Heart right ventricle (tissue), 16 donors: ENCODE measurements at regions not wholly inside any gene's neighbourhood (a gene's known extent, or its start where the extent isn't known, plus 50 kb on each side); places are given as distances from the start of the nearest gene placed in this dataset.
A peak's percentile ranks its signal among the peaks of the same experiment; 100 is the strongest.

ENCODE experiments used
- ATAC-seq, 8 donors: fragments of 200-7000 bp; cut with Tn5 transposase; one replicate each; pipeline ENCODE4 v1.9.1; 2020; ENCODE audit warnings: mild to moderate bottlenecking in 8 of 8, moderate library complexity in 8 of 8, moderate number of reproducible peaks in 1 of 8
- DNase-seq, 2 donors: peaks; one replicate each; pipeline ENCODE4 v3.0.0-alpha.2; 2020
- H3K27ac ChIP-seq, 10 donors: fragments of 200-600 bp; sonication (generic) in 2 of 10; one replicate each; pipeline versions ENCODE4 v1.5.0 to v1.8.0; 2020 to 2022; ENCODE audit warnings: mild to moderate bottlenecking in 3 of 10
- H3K27me3 ChIP-seq, 7 donors: fragments of 200-600 bp; one replicate each; pipeline ENCODE4 v1.8.0; 2021 to 2022; ENCODE audit warnings: mild to moderate bottlenecking in 2 of 7
- H3K36me3 ChIP-seq, 9 donors: fragments of 200-600 bp; sonication (generic) in 1 of 9; one replicate each; pipeline versions ENCODE4 v1.5.0 to v1.8.0; 2020 to 2022; ENCODE audit warnings: mild to moderate bottlenecking in 2 of 9
- H3K4me1 ChIP-seq, 9 donors: fragments of 200-600 bp; sonication (generic) in 1 of 9; one replicate each; pipeline versions ENCODE4 v1.5.0 to v1.8.0; 2020 to 2022; ENCODE audit warnings: mild to moderate bottlenecking in 4 of 9
- H3K4me3 ChIP-seq, 10 donors: fragments of 200-600 bp; sonication (generic) in 2 of 10; one replicate each; pipeline versions ENCODE4 v1.5.0 to v1.8.0; 2020 to 2022; ENCODE audit warnings: mild to moderate bottlenecking in 7 of 10, moderate library complexity in 2 of 10
- H3K9me3 ChIP-seq, 11 donors: fragments of 200-600 bp in 10 of 11; sonication (generic) in 2 of 11; one replicate each; pipeline versions ENCODE4 v1.5.0 to v1.8.0; 2013 to 2022; ENCODE audit warnings: mild to moderate bottlenecking in 2 of 11, control low read depth in 1 of 11, moderate library complexity in 1 of 11
- whole genome bisulfite sequencing, 2 donors: extraction: QIAGEN DNeasy Blood & Tissue Kit; methylation state at CpG; one replicate each; pipeline ENCODE4 v1.1.7; 2013; ENCODE audit warnings: inconsistent platforms in 1 of 2; 5-methylcytosine and 5-hydroxymethylcytosine counted together
- intact Hi-C, 10 donors: fragments of 100-400 bp; cut with DNase I; formaldehyde crosslinking; loops; one replicate each; pipeline versions ENCODE4 v1.11.1 to v1.14.2; 2022
- TF ChIP-seq, protein P1 (sequence below), 9 donors: fragments of 200-600 bp; sonication (generic) in 2 of 9; IDR thresholded peaks; one replicate each; pipeline versions ENCODE4 v1.5.0 to v1.8.0; 2021 to 2022; ENCODE audit warnings: antibody characterized with exemption in 9 of 9, mild to moderate bottlenecking in 5 of 9, moderate library complexity in 1 of 9
- donor health status: Arrhythmogenic right ventricular cardiomyopathy.
- donor health status: ischemic (EF 13 %, LVEDD 7.1; RV severe dilation, severe dysfunction).
- donor health status: healthy with polysubstance abuse.
- donor health status: DM: no; HTN: yes; CAD: no.
- donor health status: DM: no; HTN: no; CAD: no.
- donor health status: ischemic (EF 25% LVEDD 6.9; RV normal size, moderate dysfunction).
- donor health status: ischemic (EF 25% LVEDD 5.7; RV mildly dilated, moderate dysfunction).
- donor health status: healthy.
- donor health status: DM: yes; HTN: yes; CAD: no.
- donor health status: Ischemic cardiomyopathy.
- donor health status: ischemic (EF 35%, LVEDD 5.7; RV mildly dilated, moderate dysfunction).
- donor health status: nonischemic (EF 11% LVEDD 7.7; RV severe dilation, severe dysfunction).
- donor health status: DM: yes; HTN: yes; CAD: no.
- donor health status: PGD.
- donor health status: ischemic (EF 29% LVEDD 5.4; RV normal size, mild dysfunction).
- donor health status: nonischemic (EF 23%, LVEDD 6.1; RV moderate dilation, normal function).

- Histone ChIP-seq H3K27me3 (peaks cover 0 to 14% (median 4%) of the 10 kb centered on the region in 7 donors), H3K36me3 (no peaks in the 10 kb centered on the region), H3K9me3 (no peaks in the 10 kb centered on the region), H3K27ac (no peak overlapping the region), H3K4me3 (no peak overlapping the region), H3K4me1 (no peaks in the 10 kb centered on the region)
- DNase-seq, result no peak
- ATAC-seq, result no peak
- intact Hi-C loops, result no loop called here
- 83 to 85% methylated on average over 13 of the region's 13 CpGs for WGBS, 2 donors
- TF ChIP-seq, protein P1, sequence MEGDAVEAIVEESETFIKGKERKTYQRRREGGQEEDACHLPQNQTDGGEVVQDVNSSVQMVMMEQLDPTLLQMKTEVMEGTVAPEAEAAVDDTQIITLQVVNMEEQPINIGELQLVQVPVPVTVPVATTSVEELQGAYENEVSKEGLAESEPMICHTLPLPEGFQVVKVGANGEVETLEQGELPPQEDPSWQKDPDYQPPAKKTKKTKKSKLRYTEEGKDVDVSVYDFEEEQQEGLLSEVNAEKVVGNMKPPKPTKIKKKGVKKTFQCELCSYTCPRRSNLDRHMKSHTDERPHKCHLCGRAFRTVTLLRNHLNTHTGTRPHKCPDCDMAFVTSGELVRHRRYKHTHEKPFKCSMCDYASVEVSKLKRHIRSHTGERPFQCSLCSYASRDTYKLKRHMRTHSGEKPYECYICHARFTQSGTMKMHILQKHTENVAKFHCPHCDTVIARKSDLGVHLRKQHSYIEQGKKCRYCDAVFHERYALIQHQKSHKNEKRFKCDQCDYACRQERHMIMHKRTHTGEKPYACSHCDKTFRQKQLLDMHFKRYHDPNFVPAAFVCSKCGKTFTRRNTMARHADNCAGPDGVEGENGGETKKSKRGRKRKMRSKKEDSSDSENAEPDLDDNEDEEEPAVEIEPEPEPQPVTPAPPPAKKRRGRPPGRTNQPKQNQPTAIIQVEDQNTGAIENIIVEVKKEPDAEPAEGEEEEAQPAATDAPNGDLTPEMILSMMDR (IDR thresholded peaks at IDR 0.05), result no peak
These were observed 188.6 kb downstream of the MYCN start for GRCh38 chr2:16128746-16129610.

DNA sequence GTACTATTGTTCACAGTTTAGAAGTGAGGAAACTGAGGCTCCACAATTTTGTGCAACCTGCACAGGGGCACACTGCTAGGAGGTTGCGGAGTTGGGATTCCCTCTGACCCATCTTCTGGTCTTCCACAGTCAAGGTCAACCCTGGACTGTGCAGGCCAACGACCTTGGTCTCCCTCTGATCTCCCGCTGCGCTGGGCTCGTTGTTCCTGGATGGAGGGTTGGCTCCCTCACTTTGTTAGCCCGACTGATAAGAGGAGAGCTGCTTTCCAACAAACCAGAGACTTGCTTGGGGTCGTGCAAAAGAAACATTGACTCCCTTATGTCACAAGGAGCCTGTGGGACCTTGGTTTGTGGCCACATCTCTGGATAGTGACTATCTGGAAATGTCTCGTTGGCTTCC, 187.6 kb downstream of the MYCN start:
- WGBS, 2 donors, result 53 to 61% methylated on average over 8 of the region's 8 CpGs
- Histone ChIP-seq H3K4me3 (no peak overlapping the region), H3K27ac (no peak overlapping the region), H3K9me3 (no peaks in the 10 kb centered on the region), H3K27me3 (peaks cover 0 to 14% (median 4%) of the 10 kb centered on the region in 7 donors), H3K4me1 (no peaks in the 10 kb centered on the region), H3K36me3 (no peaks in the 10 kb centered on the region)
- TF ChIP-seq, protein P1 (IDR thresholded peaks at IDR 0.05), result no peak
- peak in 1 of 8 donors; percentile 15 for ATAC-seq
- intact Hi-C loops, result loop anchor here in 1 of 10 donors (2.0 kb wide), 1 partner anchor 55 kb away; no protein-coding TSS in a partner anchor
- no peak for DNase-seq

GRCh38 chr2:16127276-16127940, 187.1 kb downstream of the MYCN start:
- H3K9me3 ChIP-seq, result no peaks in the 10 kb centered on the region
- intact Hi-C loops, result loop anchor here in 1 of 10 donors (2.0 kb wide), 1 partner anchor 55 kb away; no protein-coding TSS in a partner anchor
- no peaks in the 10 kb centered on the region for H3K36me3 ChIP-seq
- H3K4me1 ChIP-seq, result no peaks in the 10 kb centered on the region
- H3K27ac ChIP-seq, result no peak overlapping the region
- peaks cover 0 to 14% (median 4%) of the 10 kb centered on the region in 7 donors for H3K27me3 ChIP-seq
- ATAC-seq (no peak), DNase-seq (no peak)
- TF ChIP-seq, protein P1 (IDR thresholded peaks at IDR 0.05), result no peak
- 93% methylated on average over 10 of the region's 10 CpGs for WGBS, 2 donors
- no peak overlapping the region for H3K4me3 ChIP-seq

DNA sequence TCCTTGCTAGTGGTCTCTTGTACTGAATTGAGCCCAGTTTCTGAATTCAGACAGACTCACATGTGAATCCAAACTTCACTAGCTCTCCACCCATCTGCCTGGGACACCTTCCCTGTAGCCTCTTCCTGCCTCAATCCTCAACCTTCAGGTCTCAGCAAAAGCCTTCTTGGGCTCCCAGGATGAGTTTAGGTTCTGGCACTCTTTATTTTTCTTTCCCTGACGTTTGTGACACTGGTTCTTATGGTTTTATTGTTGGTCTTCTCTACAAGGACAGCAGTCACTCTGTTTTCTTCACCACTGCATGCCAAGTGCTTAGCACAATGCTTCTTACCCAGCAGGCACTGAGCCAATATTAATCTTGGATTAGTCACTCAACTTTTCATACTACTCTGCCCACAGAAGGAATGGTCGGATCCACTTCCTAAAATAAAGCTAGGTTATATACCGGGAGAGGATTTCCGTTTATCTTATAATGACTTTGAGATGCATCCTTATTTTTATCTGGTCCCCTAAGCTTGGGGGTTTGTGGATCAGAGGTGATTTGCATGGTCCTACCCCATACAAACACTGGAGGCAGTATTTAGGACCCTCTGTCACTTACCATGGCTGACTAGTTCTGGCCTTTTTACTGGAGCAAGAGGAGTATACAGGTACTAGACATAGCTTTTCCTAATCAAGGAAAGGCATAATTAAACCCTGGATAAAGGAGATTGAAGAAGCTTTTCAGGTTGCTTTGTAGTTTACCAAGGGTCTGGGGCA, 186.3 kb downstream of the MYCN start:
- ATAC-seq (no peak), DNase-seq (no peak)
- Histone ChIP-seq H3K4me3 (no peak overlapping the region), H3K9me3 (peaks cover 0 to 1% (median 0%) of the 10 kb centered on the region in 11 donors), H3K36me3 (no peaks in the 10 kb centered on the region), H3K27ac (no peak overlapping the region), H3K27me3 (peaks cover 0 to 14% (median 4%) of the 10 kb centered on the region in 7 donors), H3K4me1 (no peaks in the 10 kb centered on the region)
- TF ChIP-seq, protein P1 (IDR thresholded peaks at IDR 0.05), result no peak
- WGBS, 2 donors, result 61 to 64% methylated on average over 4 of the region's 4 CpGs
- intact Hi-C loops, result loop anchor here in 1 of 10 donors (2.0 kb wide), 1 partner anchor 56 kb away; no protein-coding TSS in a partner anchor
